Panc1 (cell line): ENCODE measurements at regions not wholly inside any gene's neighbourhood (a gene's known extent, or its start where the extent isn't known, plus 50 kb on each side); places are given as distances from the start of the nearest gene placed in this dataset.

ENCODE experiments used
- ATAC-seq: fragments of 200-7000 bp; cut with Tn5 transposase; 2 replicates; pipeline ENCODE4 v1.9.1; 2020; ENCODE audit warnings: mild to moderate bottlenecking, moderate library complexity
- BruUV-seq: library from RNA; stranded (reverse); fragments of 400-500 nt; replicated peaks from 2 replicates; lab custom pipeline; 2021; lab: Mats Ljungman, UMichigan
- CTCF ChIA-PET: fragments of 300-600 bp; sonication (Branson Sonifier 250); formaldehyde crosslinking; loops from one replicate; lab custom pipeline; 2022; ENCODE audit warnings: antibody characterized with exemption; lab: Charles Lee
- POLR2A ChIA-PET: fragments of 300-600 bp; sonication (Branson Sonifier 250); formaldehyde crosslinking; loops from one replicate; lab custom pipeline; 2022; ENCODE audit warnings: antibody characterized with exemption; lab: Charles Lee
- DNase-seq: peaks from one replicate; pipeline ENCODE4 v3.0.0-alpha.2; 2010; ENCODE audit warnings: low read depth, low spot score
- H3K27ac ChIP-seq: 2 replicates; pipeline ENCODE4 v1.5.1; 2011; ENCODE audit warnings: mild to moderate bottlenecking, low read length, inconsistent platforms
- H3K27me3 ChIP-seq: fragments of 200-500 bp; sonication (Bioruptor generic); 2 replicates; pipeline ENCODE4 v1.6.0; 2014; ENCODE audit warnings: low read length, inconsistent platforms; ENCODE audit not compliant: control insufficient read depth, insufficient read depth
- H3K36me3 ChIP-seq: fragments of 200-500 bp; sonication (Bioruptor generic); 2 replicates; pipeline ENCODE4 v1.5.1; 2014; ENCODE audit warnings: inconsistent platforms, mild to moderate bottlenecking, low read length, moderate library complexity; ENCODE audit not compliant: control insufficient read depth, insufficient read depth
- H3K4me1 ChIP-seq: 2 replicates; pipeline ENCODE4 v1.5.1; 2011; ENCODE audit warnings: inconsistent platforms, mild to moderate bottlenecking, low read length, moderate library complexity; ENCODE audit not compliant: control insufficient read depth, insufficient read depth
- H3K4me3 ChIP-seq, 2 experiments: 2 replicates each; pipeline ENCODE4 v1.5.1; 2011 to 2012; ENCODE audit warnings: low read depth in 2 of 2, low read length in 2 of 2, mild to moderate bottlenecking in 2 of 2, inconsistent platforms in 1 of 2, moderate library complexity in 1 of 2
- H3K9me3 ChIP-seq: fragments of 200-500 bp; sonication (Bioruptor generic); 2 replicates; pipeline ENCODE4 v1.5.1; 2014; ENCODE audit warnings: low read depth, mild to moderate bottlenecking, inconsistent platforms, low read length, moderate library complexity; ENCODE audit not compliant: control insufficient read depth, insufficient read depth
- CTCF ChIP-seq: fragments of 450-650 bp; IDR thresholded peaks from 2 replicates; pipeline ENCODE4 v1.5.1; 2017; ENCODE audit warnings: mild to moderate bottlenecking
- POLR2AphosphoS5 ChIP-seq: IDR thresholded peaks from 2 replicates; pipeline ENCODE4 v1.6.1; 2012; ENCODE audit warnings: mild to moderate bottlenecking, low read depth, low read length, moderate library complexity
- REST ChIP-seq, 2 experiments: IDR thresholded peaks; 2 replicates each; pipeline ENCODE4 v1.6.1; 2011 to 2012; ENCODE audit warnings: low read depth in 2 of 2, control low read depth in 1 of 2, low read length in 1 of 2, mild to moderate bottlenecking in 1 of 2, moderate library complexity in 1 of 2; ENCODE audit not compliant: insufficient read depth in 1 of 2
- SIN3A ChIP-seq: IDR thresholded peaks from 2 replicates; pipeline ENCODE4 v1.6.1; 2012; ENCODE audit warnings: low read depth, mild to moderate bottlenecking, low read length, moderate library complexity, borderline replicate concordance; ENCODE audit not compliant: insufficient read depth
- TCF7L2 ChIP-seq: IDR thresholded peaks from 2 replicates; pipeline ENCODE4 v1.6.1; 2011; ENCODE audit warnings: mild to moderate bottlenecking, low read depth, low read length, inconsistent platforms
- in situ Hi-C: cut with HindIII; loops from 2 replicates; pipeline ENCODE4 v1.10.0; 2016; ENCODE audit warnings: low sequenced_read_pairs, low pct_unique_long_range_greater_than_20kb
- intact Hi-C: fragments of 100-400 bp; cut with micrococcal nuclease; formaldehyde crosslinking; loops from one replicate; pipeline ENCODE4 v1.10.0; 2022; ENCODE audit not compliant: unreplicated experiment

- POLR2A ChIA-PET = no interaction called here
- no peak overlapping the region for H3K27ac ChIP-seq
- no peak overlapping the region for H3K4me3 ChIP-seq
- CTCF ChIA-PET = no interaction called here
- no TSS peak for BruUV-seq
- intact Hi-C loops = no loop called here
- DNase-seq (no peak), ATAC-seq (no peak)
- H3K9me3 ChIP-seq = no peaks in the 10 kb centered on the region
- no peaks in the 10 kb centered on the region for H3K27me3 ChIP-seq
- TF ChIP-seq SIN3A = no peak
- TF ChIP-seq POLR2AphosphoS5 = no peak
- TF ChIP-seq REST (IDR thresholded peaks at IDR 0.05; ENCODE audit: insufficient read depth in 1 of 2, low read depth in 2 of 2, low read length in 1 of 2) = no peak
- TF ChIP-seq CTCF = no peak
- no peak for TF ChIP-seq TCF7L2
- H3K4me1 ChIP-seq = no peaks in the 10 kb centered on the region
- H3K36me3 ChIP-seq = no peaks in the 10 kb centered on the region
- in situ Hi-C loops = no loop called here
Measured at GRCh38 chr2:35255826-35256225, 1099.8 kb upstream of the CRIM1 start.

- no TSS peak for BruUV-seq
- CTCF ChIA-PET = no interaction called here
- ATAC-seq = no peak
Measured at GRCh38 chr2:35251156-35251555, 1104.4 kb upstream of the CRIM1 start.

More at GRCh38 chr2:35251156-35251555, 1104.4 kb upstream of the CRIM1 start:
- no peaks in the 10 kb centered on the region for H3K27me3 ChIP-seq
- H3K9me3 ChIP-seq = no peaks in the 10 kb centered on the region
- no peak overlapping the region for H3K4me3 ChIP-seq
- in situ Hi-C loops = no loop called here
- no peaks in the 10 kb centered on the region for H3K36me3 ChIP-seq
- no peak for DNase-seq
- H3K27ac ChIP-seq = no peak overlapping the region
- intact Hi-C loops = no loop called here
- no peaks in the 10 kb centered on the region for H3K4me1 ChIP-seq
- POLR2A ChIA-PET = no interaction called here
- no peak for TF ChIP-seq POLR2AphosphoS5
- TF ChIP-seq CTCF = no peak
- TF ChIP-seq SIN3A = no peak
- no peak for TF ChIP-seq TCF7L2
- no peak for TF ChIP-seq REST (IDR thresholded peaks at IDR 0.05; ENCODE audit: insufficient read depth in 1 of 2, low read depth in 2 of 2, low read length in 1 of 2)
